ENCODE measurements at regions not wholly inside any gene's neighbourhood (a gene's known extent, or its start where the extent isn't known, plus 50 kb on each side); places are given as distances from the start of the nearest gene placed in this dataset.

DNA sequence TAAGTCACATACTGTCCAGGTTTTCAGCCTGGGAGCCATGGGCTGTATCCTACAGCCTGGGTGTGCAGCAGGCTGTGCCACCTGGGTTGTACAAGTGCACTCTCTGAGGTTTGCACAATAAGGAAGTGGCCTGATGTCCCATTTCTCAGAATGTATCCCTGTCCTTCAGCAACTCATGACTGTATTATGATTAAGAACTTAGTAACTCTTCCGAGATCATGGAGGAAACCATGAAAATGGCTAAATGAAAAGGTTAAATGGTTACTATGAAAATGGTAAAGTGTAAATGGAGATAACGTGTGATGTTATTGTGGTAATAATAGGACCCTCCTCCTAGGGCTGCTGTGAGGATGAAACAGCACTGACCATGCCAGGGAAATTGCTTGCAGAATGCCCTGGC, 227.6 kb downstream of the ANKRD60 start:
- Histone ChIP-seq H3K79me2 (ENCODE audit: insufficient read depth, low read length) (no peaks in the 10 kb centered on the region), H3K23ac (ENCODE audit: insufficient read length, low read depth, low read length) (no peak overlapping the region), H4K91ac (ENCODE audit: insufficient read length, low read depth, low read length) (no peak overlapping the region), H3K14ac (ENCODE audit: insufficient read depth, low read length) (no peak overlapping the region), H3K79me1 (ENCODE audit: insufficient read depth, low read depth, low read length, poor library complexity, severe bottlenecking) (no peaks in the 10 kb centered on the region), H4K8ac (replicated peaks; ENCODE audit: insufficient read length, low read depth, low read length) (no peak overlapping the region), H3K18ac (ENCODE audit: insufficient read length, low read depth, low read length) (no peak overlapping the region), H3K56ac (ENCODE audit: insufficient read length, low read depth, low read length) (no peak overlapping the region), H3T11ph (ENCODE audit: low read length) (no peak overlapping the region), H3K27me3 (ENCODE audit: insufficient read depth, low read length) (no peaks in the 10 kb centered on the region), H3K23me2 (ENCODE audit: insufficient read length, low read depth, low read length, poor library complexity, severe bottlenecking) (no peaks in the 10 kb centered on the region), H3K9me3 (ENCODE audit: control insufficient read depth, low read depth, low read length) (no peaks in the 10 kb centered on the region), H4K5ac (ENCODE audit: insufficient read length, low read depth, low read length) (no peak overlapping the region), H2AFZ (ENCODE audit: low read length) (no peak overlapping the region), H3K4ac (ENCODE audit: low read depth, low read length) (no peak overlapping the region), H4K20me1 (ENCODE audit: control insufficient read depth, insufficient read depth, insufficient read length) (no peaks in the 10 kb centered on the region), H2BK20ac (ENCODE audit: low read depth, low read length, poor library complexity, severe bottlenecking) (no peak overlapping the region), H2BK5ac (ENCODE audit: insufficient read length, low read length) (no peak overlapping the region), H2BK12ac (ENCODE audit: insufficient read length, low read depth, low read length) (no peak overlapping the region), H3K4me2 (ENCODE audit: insufficient read depth, insufficient read length, low read length) (no peak overlapping the region), H3K9ac (ENCODE audit: extremely low read depth, insufficient read length, low read length) (no peak overlapping the region), H3K4me1 (ENCODE audit: insufficient read depth, low read length) (no peaks in the 10 kb centered on the region), H2AK5ac (ENCODE audit: insufficient read length, low read length) (no peak overlapping the region), H2BK120ac (ENCODE audit: low read depth, low read length, poor library complexity, severe bottlenecking) (no peak overlapping the region), H3K27ac (ENCODE audit: insufficient read length, low read depth, low read length) (no peak overlapping the region), H2BK15ac (ENCODE audit: low read depth, low read length) (no peak overlapping the region)
- H3K27ac Mint-ChIP-seq: no peak overlapping the region
- TF ChIP-seq, protein P1, sequence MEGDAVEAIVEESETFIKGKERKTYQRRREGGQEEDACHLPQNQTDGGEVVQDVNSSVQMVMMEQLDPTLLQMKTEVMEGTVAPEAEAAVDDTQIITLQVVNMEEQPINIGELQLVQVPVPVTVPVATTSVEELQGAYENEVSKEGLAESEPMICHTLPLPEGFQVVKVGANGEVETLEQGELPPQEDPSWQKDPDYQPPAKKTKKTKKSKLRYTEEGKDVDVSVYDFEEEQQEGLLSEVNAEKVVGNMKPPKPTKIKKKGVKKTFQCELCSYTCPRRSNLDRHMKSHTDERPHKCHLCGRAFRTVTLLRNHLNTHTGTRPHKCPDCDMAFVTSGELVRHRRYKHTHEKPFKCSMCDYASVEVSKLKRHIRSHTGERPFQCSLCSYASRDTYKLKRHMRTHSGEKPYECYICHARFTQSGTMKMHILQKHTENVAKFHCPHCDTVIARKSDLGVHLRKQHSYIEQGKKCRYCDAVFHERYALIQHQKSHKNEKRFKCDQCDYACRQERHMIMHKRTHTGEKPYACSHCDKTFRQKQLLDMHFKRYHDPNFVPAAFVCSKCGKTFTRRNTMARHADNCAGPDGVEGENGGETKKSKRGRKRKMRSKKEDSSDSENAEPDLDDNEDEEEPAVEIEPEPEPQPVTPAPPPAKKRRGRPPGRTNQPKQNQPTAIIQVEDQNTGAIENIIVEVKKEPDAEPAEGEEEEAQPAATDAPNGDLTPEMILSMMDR (conservative IDR thresholded peaks at IDR 0.05): no peak
- WGBS (ENCODE audit: extremely low coverage, insufficient read length, low lambda C conversion rate): no CpG with 5 or more reads among the region's 2 CpGs
- no peak for DNase-seq
- H3K27me3 Mint-ChIP-seq (ENCODE audit: low read depth): peaks cover 11% of the 10 kb centered on the region
- H3K36me3 Mint-ChIP-seq (ENCODE audit: insufficient read depth in 1 of 3, low read depth in 3 of 3): peaks cover 0 to 5% (median 2%) of the 10 kb centered on the region in 3 experiments; a peak in 3 of 7 replicates
- no peak overlapping the region for H3K4me3 Mint-ChIP-seq
- H3K9me3 Mint-ChIP-seq: peaks cover 5 to 6% of the 10 kb centered on the region in 2 experiments; a peak in 3 of 5 replicates
- H3K4me1 Mint-ChIP-seq: peaks cover 18 to 22% of the 10 kb centered on the region in 2 experiments
